Ascending aorta (tissue), 2 donors: ENCODE measurements at regions not wholly inside any gene's neighbourhood (a gene's known extent, or its start where the extent isn't known, plus 50 kb on each side); places are given as distances from the start of the nearest gene placed in this dataset.

Source experiments
- DNase-seq, 2 donors: peaks; one replicate each; pipeline ENCODE4 v3.0.0-alpha.2; 2019; ENCODE audit warnings: low spot score in 2 of 2
- H3K27ac ChIP-seq, 2 donors: fragments of 200-600 bp; sonication (generic); one replicate each; pipeline ENCODE4 v1.5.1; 2016 to 2017; ENCODE audit warnings: mild to moderate bottlenecking in 1 of 2
- H3K27me3 ChIP-seq: fragments of 200-600 bp; sonication (generic); one replicate; pipeline ENCODE4 v1.5.1; 2017
- H3K36me3 ChIP-seq, 2 donors: fragments of 200-600 bp; sonication (generic); one replicate each; pipeline ENCODE4 v1.5.1; 2016
- H3K4me1 ChIP-seq, 2 donors: fragments of 200-600 bp; sonication (generic); one replicate each; pipeline ENCODE4 v1.5.1; 2016 to 2017; ENCODE audit warnings: mild to moderate bottlenecking in 1 of 2
- H3K4me3 ChIP-seq, 2 donors: fragments of 200-600 bp; sonication (generic); one replicate each; pipeline ENCODE4 v1.5.1; 2016 to 2017; ENCODE audit warnings: mild to moderate bottlenecking in 1 of 2
- H3K9me3 ChIP-seq, 2 donors: fragments of 200-600 bp; sonication (generic); one replicate each; pipeline ENCODE4 v1.5.1; 2016
- intact Hi-C: fragments of 100-400 bp; cut with DNase I; formaldehyde crosslinking; loops from one replicate; pipeline ENCODE4 v1.15.1; 2023
- TF ChIP-seq, protein P1 (sequence below), 3 experiments: fragments of 200-600 bp in 2 of 3; fragments of 450-650 bp in 1 of 3; sonication (generic) in 2 of 3; IDR thresholded peaks; one replicate each; pipeline ENCODE4 v1.5.1; 2016 to 2019; ENCODE audit warnings: antibody characterized with exemption in 3 of 3, mild to moderate bottlenecking in 1 of 3, moderate library complexity in 1 of 3

DNA sequence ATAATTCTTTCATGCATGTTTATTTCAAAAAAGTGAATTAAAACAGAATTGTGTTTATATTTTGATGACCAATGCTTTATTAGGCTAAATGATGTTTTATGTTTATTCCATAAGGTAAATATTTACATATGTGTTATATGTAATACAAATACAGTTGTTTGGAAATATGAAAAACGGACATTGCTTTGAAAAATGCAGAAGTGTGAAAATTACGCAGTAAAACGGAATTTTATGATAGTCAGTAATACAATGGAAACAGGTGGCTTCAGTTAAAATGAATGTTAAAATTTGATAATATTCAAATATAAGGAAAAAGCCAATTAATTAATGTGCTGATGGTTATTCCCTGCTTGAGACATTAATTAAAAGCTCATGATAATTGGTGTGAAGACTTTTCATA, 1633.8 kb downstream of the MAT2B start:
- TF ChIP-seq, protein P1, sequence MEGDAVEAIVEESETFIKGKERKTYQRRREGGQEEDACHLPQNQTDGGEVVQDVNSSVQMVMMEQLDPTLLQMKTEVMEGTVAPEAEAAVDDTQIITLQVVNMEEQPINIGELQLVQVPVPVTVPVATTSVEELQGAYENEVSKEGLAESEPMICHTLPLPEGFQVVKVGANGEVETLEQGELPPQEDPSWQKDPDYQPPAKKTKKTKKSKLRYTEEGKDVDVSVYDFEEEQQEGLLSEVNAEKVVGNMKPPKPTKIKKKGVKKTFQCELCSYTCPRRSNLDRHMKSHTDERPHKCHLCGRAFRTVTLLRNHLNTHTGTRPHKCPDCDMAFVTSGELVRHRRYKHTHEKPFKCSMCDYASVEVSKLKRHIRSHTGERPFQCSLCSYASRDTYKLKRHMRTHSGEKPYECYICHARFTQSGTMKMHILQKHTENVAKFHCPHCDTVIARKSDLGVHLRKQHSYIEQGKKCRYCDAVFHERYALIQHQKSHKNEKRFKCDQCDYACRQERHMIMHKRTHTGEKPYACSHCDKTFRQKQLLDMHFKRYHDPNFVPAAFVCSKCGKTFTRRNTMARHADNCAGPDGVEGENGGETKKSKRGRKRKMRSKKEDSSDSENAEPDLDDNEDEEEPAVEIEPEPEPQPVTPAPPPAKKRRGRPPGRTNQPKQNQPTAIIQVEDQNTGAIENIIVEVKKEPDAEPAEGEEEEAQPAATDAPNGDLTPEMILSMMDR (IDR thresholded peaks at IDR 0.05) = no peak
- intact Hi-C loops = no loop called here
- no peaks in the 10 kb centered on the region for H3K4me1 ChIP-seq

DNA sequence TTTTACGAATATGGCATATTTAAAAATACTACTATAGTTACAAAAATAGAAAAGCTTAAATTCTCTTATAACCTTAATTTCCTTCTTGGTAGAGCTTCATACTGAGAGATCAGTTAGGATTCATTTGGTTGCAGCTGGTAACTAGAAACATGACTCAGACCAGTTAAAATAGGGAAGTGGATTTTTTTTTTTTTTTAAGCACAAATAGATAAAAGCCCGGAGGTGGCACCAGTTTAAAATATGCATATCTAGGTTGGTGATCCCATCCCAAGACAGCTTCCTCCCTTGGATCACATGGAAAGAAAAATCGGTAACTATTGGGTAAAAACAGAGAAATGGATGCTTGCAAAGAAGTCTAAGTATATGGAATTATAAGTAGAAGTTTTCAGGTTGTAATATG, 1634.3 kb downstream of the MAT2B start:
- no peak overlapping the region for H3K4me3 ChIP-seq
- H3K4me1 ChIP-seq = no peaks in the 10 kb centered on the region
- no peaks in the 10 kb centered on the region for H3K36me3 ChIP-seq
- no peak overlapping the region for H3K27ac ChIP-seq
- intact Hi-C loops = no loop called here
- TF ChIP-seq, protein P1 (IDR thresholded peaks at IDR 0.05) = no peak
- no peaks in the 10 kb centered on the region for H3K9me3 ChIP-seq
- DNase-seq = no peak
- no peaks in the 10 kb centered on the region for H3K27me3 ChIP-seq

More for the DNA sequence above, 1633.8 kb downstream of the MAT2B start:
- H3K36me3 ChIP-seq = no peaks in the 10 kb centered on the region
- no peak overlapping the region for H3K27ac ChIP-seq
- H3K27me3 ChIP-seq = no peaks in the 10 kb centered on the region
- no peak for DNase-seq
- H3K9me3 ChIP-seq = no peaks in the 10 kb centered on the region
- no peak overlapping the region for H3K4me3 ChIP-seq

DNA sequence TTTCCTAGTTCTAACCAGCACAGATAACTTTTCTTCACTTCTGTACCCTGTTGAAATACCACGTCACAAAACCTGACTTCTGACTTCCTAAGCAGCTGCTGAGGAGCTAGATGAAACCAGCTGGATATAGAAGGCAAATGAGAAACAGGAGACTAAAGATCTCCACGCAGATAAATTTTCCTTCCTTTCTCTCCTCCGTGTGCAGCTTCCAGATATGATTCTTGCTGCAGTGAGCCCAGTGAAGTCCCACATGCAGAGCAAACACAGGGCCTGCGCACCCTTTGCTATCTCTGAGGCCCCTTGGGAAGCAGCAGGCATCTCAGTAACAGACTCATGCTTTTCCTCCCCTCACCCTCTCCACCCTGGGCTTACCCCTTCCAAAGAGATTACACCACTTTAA, 1638.3 kb downstream of the MAT2B start:
- Histone ChIP-seq H3K4me1 (no peaks in the 10 kb centered on the region), H3K9me3 (no peaks in the 10 kb centered on the region), H3K27me3 (no peaks in the 10 kb centered on the region), H3K4me3 (no peak overlapping the region), H3K36me3 (no peaks in the 10 kb centered on the region), H3K27ac (no peak overlapping the region)
- TF ChIP-seq, protein P1 (IDR thresholded peaks at IDR 0.05) = no peak
- intact Hi-C loops = no loop called here
- no peak for DNase-seq

DNA sequence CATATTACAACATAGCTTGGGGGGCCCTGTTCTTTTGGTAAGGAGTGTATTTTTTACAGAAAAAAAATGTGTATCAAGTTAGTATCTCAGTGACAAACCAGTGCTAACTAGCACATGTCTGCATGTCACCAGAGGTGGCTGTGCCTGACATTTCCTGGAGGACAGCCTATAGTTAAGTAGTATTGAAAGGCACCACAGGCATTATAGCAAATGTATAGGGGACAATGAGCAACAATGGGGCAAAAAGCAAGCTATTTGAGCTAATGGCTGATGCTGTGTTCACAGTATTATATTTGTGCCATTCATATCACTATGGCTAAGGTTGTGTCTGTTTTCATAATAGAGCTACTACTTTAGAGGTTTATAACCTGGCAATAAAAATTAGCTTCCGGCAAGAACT, 1644.0 kb downstream of the MAT2B start:
- no peak overlapping the region for H3K27ac ChIP-seq
- TF ChIP-seq, protein P1 (IDR thresholded peaks at IDR 0.05) = no peak
- no peak for DNase-seq
- H3K4me3 ChIP-seq = no peak overlapping the region
- no peaks in the 10 kb centered on the region for H3K4me1 ChIP-seq
- intact Hi-C loops = no loop called here
- no peaks in the 10 kb centered on the region for H3K27me3 ChIP-seq
- no peaks in the 10 kb centered on the region for H3K9me3 ChIP-seq
- H3K36me3 ChIP-seq = no peaks in the 10 kb centered on the region

DNA sequence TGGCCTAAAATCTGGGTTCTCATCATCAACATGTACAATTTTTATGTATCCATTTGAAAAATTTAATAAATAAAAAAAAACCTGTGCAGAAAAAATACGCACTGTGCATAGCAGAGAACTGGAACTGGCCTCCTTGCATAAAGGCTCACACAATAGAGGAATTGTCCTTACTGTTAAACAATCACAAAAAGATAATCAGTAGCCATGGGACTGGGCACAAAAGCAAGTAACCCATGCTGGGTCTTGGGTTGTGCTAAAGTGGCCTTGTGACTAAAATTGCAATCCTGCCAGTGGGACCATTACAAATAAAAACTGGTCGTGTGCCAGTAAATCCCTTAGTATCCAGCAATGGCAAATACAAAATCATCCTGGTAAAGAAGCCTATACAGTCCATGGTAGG, 1646.6 kb downstream of the MAT2B start:
- H3K27ac ChIP-seq = no peak overlapping the region
- intact Hi-C loops = no loop called here
- no peaks in the 10 kb centered on the region for H3K9me3 ChIP-seq
- no peaks in the 10 kb centered on the region for H3K36me3 ChIP-seq
- no peaks in the 10 kb centered on the region for H3K27me3 ChIP-seq
- TF ChIP-seq, protein P1 (IDR thresholded peaks at IDR 0.05) = no peak
- no peak for DNase-seq
- H3K4me3 ChIP-seq = no peak overlapping the region
- no peaks in the 10 kb centered on the region for H3K4me1 ChIP-seq

DNA sequence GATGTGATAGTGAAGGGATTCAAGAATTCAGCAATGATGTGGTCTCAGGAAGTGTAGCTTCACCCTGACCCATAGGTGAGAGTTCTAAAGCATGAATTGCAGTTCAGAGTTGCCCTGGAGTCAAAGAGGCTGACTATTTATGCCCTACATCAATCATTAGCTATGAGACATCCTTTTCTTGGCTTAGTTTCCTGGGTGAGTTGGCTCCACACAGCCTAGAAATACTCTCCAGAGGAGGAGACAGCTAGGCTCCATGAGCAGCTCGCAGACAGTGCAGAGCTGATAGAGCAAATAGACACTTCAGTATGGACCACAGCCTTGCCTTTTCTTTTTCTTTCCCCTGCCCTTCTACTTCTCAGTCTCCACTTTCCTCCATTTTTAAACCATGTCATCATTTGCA, 1651.8 kb downstream of the MAT2B start:
- Histone ChIP-seq H3K4me1 (no peaks in the 10 kb centered on the region), H3K9me3 (no peaks in the 10 kb centered on the region), H3K36me3 (no peaks in the 10 kb centered on the region), H3K4me3 (no peak overlapping the region), H3K27ac (no peak overlapping the region), H3K27me3 (no peaks in the 10 kb centered on the region)
- intact Hi-C loops = no loop called here
- no peak for DNase-seq
- TF ChIP-seq, protein P1 (IDR thresholded peaks at IDR 0.05) = no peak
